C4-2B (cell line): ENCODE measurements at regions not wholly inside any gene's neighbourhood (a gene's known extent, or its start where the extent isn't known, plus 50 kb on each side); places are given as distances from the start of the nearest gene placed in this dataset.

Experiments used
- CTCF ChIP-seq: fragments of 450-650 bp; conservative IDR thresholded peaks from 2 replicates; pipeline ENCODE4 v1.5.1; 2017; ENCODE audit warnings: mild to moderate bottlenecking
- ZFX ChIP-seq: fragments of 450-650 bp; IDR thresholded peaks from 2 replicates; pipeline ENCODE4 v1.6.1; 2017

- no peak for TF ChIP-seq CTCF
- TF ChIP-seq ZFX, result no peak
Measured at GRCh38 chr16:54657058-54657708, 273.5 kb upstream of the IRX5 start.
